ENCODE measurements at regions not wholly inside any gene's neighbourhood (a gene's known extent, or its start where the extent isn't known, plus 50 kb on each side); places are given as distances from the start of the nearest gene placed in this dataset.

DNA sequence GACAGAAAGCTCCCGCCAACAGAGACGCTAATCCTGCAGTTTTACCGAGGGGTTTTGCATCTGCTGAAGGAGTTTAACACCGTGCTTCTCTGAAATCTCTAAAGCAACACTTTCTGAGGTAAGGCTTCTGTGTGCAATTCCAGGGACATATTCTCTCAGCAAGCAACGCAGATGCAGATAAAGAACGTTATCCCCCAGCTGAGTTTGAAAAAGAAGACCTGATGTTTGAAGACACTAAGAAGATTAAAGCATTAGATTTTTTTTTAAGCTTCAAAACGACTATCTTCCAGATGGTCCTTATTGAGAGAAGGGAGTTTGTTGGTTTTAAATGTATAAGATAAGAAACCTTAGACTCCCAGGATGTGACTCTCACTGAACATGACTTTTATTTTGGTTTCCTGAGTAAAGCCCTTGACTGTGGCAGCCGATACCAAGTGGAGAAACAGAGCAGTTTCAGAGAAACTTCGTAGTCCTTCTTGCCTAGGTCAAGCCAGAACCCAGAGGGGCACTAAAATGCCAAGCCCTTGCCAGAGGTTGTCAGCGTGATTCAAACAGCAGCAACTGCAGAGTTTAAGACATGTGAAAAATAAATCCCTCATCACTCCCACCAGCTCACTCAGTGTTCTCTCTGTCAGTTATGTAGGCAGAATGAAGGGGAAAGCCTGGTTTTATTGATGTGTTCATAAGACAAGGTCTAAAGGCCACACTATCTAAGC lies 353.3 kb upstream of the CNR1 start:
- Mint-ChIP-seq H3K27me3 (ENCODE audit: insufficient read depth, low read depth) (peaks cover 6% of the 10 kb centered on the region), H3K27ac (peak overlapping the region; percentile 85), H3K4me1 (peaks cover 21% of the 10 kb centered on the region), H3K9me3 (peaks cover 3% of the 10 kb centered on the region), H3K36me3 (no peaks in the 10 kb centered on the region), H3K4me3 (no peak overlapping the region)
- Histone ChIP-seq H3K4me2 (peak overlapping the region; percentile 6), H3K9me3 (ENCODE audit: low read depth) (no peaks in the 10 kb centered on the region), H3K36me3 (no peaks in the 10 kb centered on the region), H3K27me3 (no peaks in the 10 kb centered on the region), H4K20me1 (ENCODE audit: low read depth) (no peaks in the 10 kb centered on the region), H3K27ac (no peak overlapping the region), H3F3A (ENCODE audit: low read depth) (peaks cover 15% of the 10 kb centered on the region), H3K79me2 (ENCODE audit: low read depth) (no peaks in the 10 kb centered on the region), H2AFZ (replicated peaks) (peak overlapping the region; percentile 19), H3K4me3 (no peak overlapping the region), H3K4me1 (peaks cover 14% of the 10 kb centered on the region), H3K9ac (no peak overlapping the region)
- no peak for DNase-seq (ENCODE audit: low spot score)
- TF ChIP-seq EZH2 (IDR thresholded peaks at IDR 0.05) (no peak), EZH2phosphoT487 (IDR thresholded peaks at IDR 0.05) (no peak)
- TF ChIP-seq, protein P1, sequence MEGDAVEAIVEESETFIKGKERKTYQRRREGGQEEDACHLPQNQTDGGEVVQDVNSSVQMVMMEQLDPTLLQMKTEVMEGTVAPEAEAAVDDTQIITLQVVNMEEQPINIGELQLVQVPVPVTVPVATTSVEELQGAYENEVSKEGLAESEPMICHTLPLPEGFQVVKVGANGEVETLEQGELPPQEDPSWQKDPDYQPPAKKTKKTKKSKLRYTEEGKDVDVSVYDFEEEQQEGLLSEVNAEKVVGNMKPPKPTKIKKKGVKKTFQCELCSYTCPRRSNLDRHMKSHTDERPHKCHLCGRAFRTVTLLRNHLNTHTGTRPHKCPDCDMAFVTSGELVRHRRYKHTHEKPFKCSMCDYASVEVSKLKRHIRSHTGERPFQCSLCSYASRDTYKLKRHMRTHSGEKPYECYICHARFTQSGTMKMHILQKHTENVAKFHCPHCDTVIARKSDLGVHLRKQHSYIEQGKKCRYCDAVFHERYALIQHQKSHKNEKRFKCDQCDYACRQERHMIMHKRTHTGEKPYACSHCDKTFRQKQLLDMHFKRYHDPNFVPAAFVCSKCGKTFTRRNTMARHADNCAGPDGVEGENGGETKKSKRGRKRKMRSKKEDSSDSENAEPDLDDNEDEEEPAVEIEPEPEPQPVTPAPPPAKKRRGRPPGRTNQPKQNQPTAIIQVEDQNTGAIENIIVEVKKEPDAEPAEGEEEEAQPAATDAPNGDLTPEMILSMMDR (IDR thresholded peaks at IDR 0.05) = no peak

DNA sequence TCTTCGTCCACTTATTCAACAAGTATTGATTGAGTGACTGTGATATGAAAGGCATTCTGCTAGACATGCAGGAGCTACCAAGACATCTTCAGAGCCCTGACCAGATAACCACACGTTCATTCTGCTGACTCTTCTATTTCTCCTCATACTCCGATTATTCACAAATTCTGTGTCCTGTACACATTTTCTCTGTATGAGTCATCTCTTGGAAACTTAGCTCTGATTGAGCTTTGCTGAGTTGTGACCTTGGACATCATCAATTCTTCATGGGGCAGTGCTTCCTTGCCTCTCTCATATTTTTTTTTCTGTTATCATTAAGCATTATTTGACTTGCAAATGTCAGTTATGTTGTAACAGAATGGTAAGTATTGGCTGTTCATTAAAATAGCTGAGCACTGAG lies 351.6 kb upstream of the CNR1 start:
- peaks cover 14% of the 10 kb centered on the region for H3K4me1 ChIP-seq
- H4K20me1 ChIP-seq (ENCODE audit: low read depth) = no peaks in the 10 kb centered on the region
- H3K9me3 Mint-ChIP-seq = peaks cover 3% of the 10 kb centered on the region
- H3K27me3 Mint-ChIP-seq (ENCODE audit: insufficient read depth, low read depth) = peaks cover 10% of the 10 kb centered on the region
- no peaks in the 10 kb centered on the region for H3K9me3 ChIP-seq (ENCODE audit: low read depth)
- no peak overlapping the region for H3K4me3 ChIP-seq
- no peaks in the 10 kb centered on the region for H3K36me3 ChIP-seq
- H3K27ac Mint-ChIP-seq = no peak overlapping the region
- H3K4me3 Mint-ChIP-seq = no peak overlapping the region
- H3K36me3 Mint-ChIP-seq = no peaks in the 10 kb centered on the region
- TF ChIP-seq EZH2 (IDR thresholded peaks at IDR 0.05) (no peak), EZH2phosphoT487 (IDR thresholded peaks at IDR 0.05) (no peak)
- TF ChIP-seq, protein P1 (IDR thresholded peaks at IDR 0.05) = no peak
- H3K27me3 ChIP-seq = no peaks in the 10 kb centered on the region
- H3K79me2 ChIP-seq (ENCODE audit: low read depth) = no peaks in the 10 kb centered on the region
- H3K4me2 ChIP-seq = no peak overlapping the region
- no peak overlapping the region for H3K9ac ChIP-seq
- peaks cover 15% of the 10 kb centered on the region for H3F3A ChIP-seq (ENCODE audit: low read depth)
- H2AFZ ChIP-seq (replicated peaks) = no peak overlapping the region
- H3K4me1 Mint-ChIP-seq = peaks cover 21% of the 10 kb centered on the region
- DNase-seq (ENCODE audit: low spot score) = no peak
- H3K27ac ChIP-seq = no peak overlapping the region

DNA sequence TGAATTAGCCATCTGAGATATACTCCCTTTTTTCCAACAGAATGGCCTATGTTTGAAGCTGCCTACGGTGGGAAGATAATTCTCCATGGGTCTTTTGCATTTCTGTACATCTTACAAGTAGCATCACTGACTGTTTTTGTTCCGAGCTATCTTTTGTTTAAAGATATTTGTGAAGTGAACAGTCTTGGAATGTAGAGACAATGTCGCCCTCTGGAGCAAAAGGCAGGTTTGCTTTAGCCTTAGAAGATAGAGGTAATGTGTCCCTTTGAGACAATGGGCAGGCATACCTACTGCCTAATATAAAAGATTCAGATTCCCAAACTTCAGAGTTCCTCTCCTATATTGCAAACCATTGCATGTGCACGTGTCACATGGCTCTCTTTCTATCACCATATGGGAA lies 347.8 kb upstream of the CNR1 start:
- Histone ChIP-seq H3K4me3 (no peak overlapping the region), H3K27me3 (no peaks in the 10 kb centered on the region), H3K27ac (no peak overlapping the region), H3F3A (ENCODE audit: low read depth) (peaks cover 1% of the 10 kb centered on the region), H3K36me3 (no peaks in the 10 kb centered on the region), H3K4me2 (no peak overlapping the region), H3K79me2 (ENCODE audit: low read depth) (no peaks in the 10 kb centered on the region), H3K9ac (no peak overlapping the region), H3K4me1 (peaks cover 4% of the 10 kb centered on the region), H3K9me3 (ENCODE audit: low read depth) (no peaks in the 10 kb centered on the region), H2AFZ (replicated peaks) (no peak overlapping the region), H4K20me1 (ENCODE audit: low read depth) (no peaks in the 10 kb centered on the region)
- Mint-ChIP-seq H3K4me3 (no peak overlapping the region), H3K9me3 (peaks cover 4% of the 10 kb centered on the region), H3K36me3 (no peaks in the 10 kb centered on the region), H3K4me1 (peaks cover 11% of the 10 kb centered on the region), H3K27me3 (ENCODE audit: insufficient read depth, low read depth) (peaks cover 9% of the 10 kb centered on the region), H3K27ac (no peak overlapping the region)
- no peak for TF ChIP-seq EZH2 (IDR thresholded peaks at IDR 0.05)
- no peak for DNase-seq (ENCODE audit: low spot score)

DNA sequence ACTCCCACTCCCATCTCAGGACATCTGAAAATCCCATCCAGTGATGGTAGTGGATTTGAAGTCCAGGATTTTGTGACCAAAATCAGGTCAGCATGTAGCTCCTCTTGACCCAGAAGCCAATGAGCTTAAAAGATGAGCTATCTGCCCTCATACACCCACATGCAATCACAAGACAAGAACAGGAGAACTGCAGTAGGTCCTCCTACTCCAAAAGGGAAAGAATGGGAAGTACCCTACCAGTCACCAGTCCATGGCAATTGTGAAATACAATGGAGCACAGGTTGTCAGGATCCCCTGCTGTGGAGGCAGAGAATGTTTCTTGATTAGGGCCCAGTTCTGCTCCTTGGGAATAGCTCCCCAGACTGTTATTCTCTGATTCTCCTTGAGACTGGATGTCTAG lies 347.3 kb upstream of the CNR1 start:
- peaks cover 8% of the 10 kb centered on the region for H3K4me1 Mint-ChIP-seq
- Histone ChIP-seq H3K4me2 (no peak overlapping the region), H3F3A (ENCODE audit: low read depth) (no peaks in the 10 kb centered on the region), H4K20me1 (ENCODE audit: low read depth) (no peaks in the 10 kb centered on the region), H3K9ac (no peak overlapping the region), H3K27me3 (no peaks in the 10 kb centered on the region), H2AFZ (replicated peaks) (no peak overlapping the region), H3K9me3 (ENCODE audit: low read depth) (no peaks in the 10 kb centered on the region), H3K4me1 (no peaks in the 10 kb centered on the region), H3K27ac (no peak overlapping the region), H3K4me3 (no peak overlapping the region), H3K36me3 (no peaks in the 10 kb centered on the region), H3K79me2 (ENCODE audit: low read depth) (no peaks in the 10 kb centered on the region)
- H3K36me3 Mint-ChIP-seq = no peaks in the 10 kb centered on the region
- peaks cover 9% of the 10 kb centered on the region for H3K27me3 Mint-ChIP-seq (ENCODE audit: insufficient read depth, low read depth)
- TF ChIP-seq EZH2phosphoT487 (IDR thresholded peaks at IDR 0.05) = no peak
- TF ChIP-seq, protein P1 (IDR thresholded peaks at IDR 0.05) = no peak
- TF ChIP-seq EZH2 (IDR thresholded peaks at IDR 0.05) = no peak
- H3K4me3 Mint-ChIP-seq = no peak overlapping the region
- DNase-seq (ENCODE audit: low spot score) = no peak
- H3K9me3 Mint-ChIP-seq = peaks cover 6% of the 10 kb centered on the region
- peak overlapping the region; percentile 26 for H3K27ac Mint-ChIP-seq

All from neural progenitor cell (in vitro differentiated cells).